Hepatocyte (in vitro differentiated cells): ENCODE measurements at regions not wholly inside any gene's neighbourhood (a gene's known extent, or its start where the extent isn't known, plus 50 kb on each side); places are given as distances from the start of the nearest gene placed in this dataset.

Experiments
- DNase-seq: peaks from one replicate; pipeline ENCODE4 v3.0.0-alpha.2; 2016; ENCODE audit warnings: low spot score
- H2AFZ ChIP-seq: fragments of 200-600 bp; sonication (generic); 2 replicates; pipeline ENCODE4 v1.6.0; 2016; ENCODE audit warnings: antibody characterized with exemption, mild to moderate bottlenecking
- H3K27ac ChIP-seq: fragments of 200-600 bp; sonication (generic); 2 replicates; pipeline ENCODE4 v1.5.1; 2016; ENCODE audit warnings: mild to moderate bottlenecking
- H3K27me3 ChIP-seq: fragments of 200-600 bp; sonication (generic); 2 replicates; pipeline ENCODE4 v1.6.1; 2016
- H3K36me3 ChIP-seq: fragments of 200-600 bp; sonication (generic); replicated peaks from 2 replicates; pipeline ENCODE4 v1.5.1; 2016; ENCODE audit warnings: low read depth; ENCODE audit not compliant: insufficient read depth
- H3K4me1 ChIP-seq: fragments of 200-600 bp; sonication (generic); 2 replicates; pipeline ENCODE4 v1.5.1; 2016; ENCODE audit warnings: mild to moderate bottlenecking, moderate library complexity; ENCODE audit not compliant: insufficient read depth
- H3K4me2 ChIP-seq: fragments of 200-600 bp; sonication (generic); 2 replicates; pipeline ENCODE4 v1.6.0; 2016
- H3K4me3 ChIP-seq: fragments of 200-600 bp; sonication (generic); 2 replicates; pipeline ENCODE4 v1.5.1; 2016; ENCODE audit warnings: mild to moderate bottlenecking
- H3K79me2 ChIP-seq: fragments of 200-600 bp; sonication (generic); 2 replicates; pipeline ENCODE4 v1.6.0; 2017; ENCODE audit warnings: mild to moderate bottlenecking
- H3K9me2 ChIP-seq: fragments of 200-600 bp; sonication (generic); replicated peaks from 2 replicates; pipeline ENCODE4 v1.6.0; 2017; ENCODE audit warnings: mild to moderate bottlenecking; ENCODE audit not compliant: insufficient read depth
- H3K9me3 ChIP-seq: fragments of 200-600 bp; sonication (generic); 2 replicates; pipeline ENCODE4 v1.5.1; 2016; ENCODE audit warnings: low read depth, mild to moderate bottlenecking
- H4K20me1 ChIP-seq: fragments of 200-600 bp; sonication (generic); 2 replicates; pipeline ENCODE4 v1.6.0; 2016; ENCODE audit warnings: mild to moderate bottlenecking; ENCODE audit not compliant: insufficient read depth, poor library complexity, severe bottlenecking
- CTCF ChIP-seq: fragments of 200-600 bp; sonication (generic); IDR thresholded peaks from 2 replicates; pipeline ENCODE4 v1.5.1; 2016; ENCODE audit warnings: antibody characterized with exemption, mild to moderate bottlenecking; ENCODE audit not compliant: poor library complexity
- EZH2 ChIP-seq: fragments of 200-600 bp; sonication (generic); IDR thresholded peaks from 2 replicates; pipeline ENCODE4 v1.6.1; 2016; ENCODE audit warnings: antibody characterized with exemption, mild to moderate bottlenecking, borderline replicate concordance
- EZH2phosphoT487 ChIP-seq: fragments of 200-600 bp; sonication (generic); IDR thresholded peaks from one replicate; pipeline ENCODE4 v1.6.1; 2018; ENCODE audit warnings: antibody characterized with exemption, mild to moderate bottlenecking, low read depth, moderate library complexity; ENCODE audit not compliant: unreplicated experiment, severe bottlenecking
- WGBS: methylation state at CpG from one replicate; pipeline ENCODE4 v1.1.6; 2016; ENCODE audit warnings: low lambda C conversion rate; ENCODE audit errors: missing lambda C conversion rate; 5-methylcytosine and 5-hydroxymethylcytosine counted together

GRCh38 chr21:35294231-35294898, 245.3 kb upstream of the RUNX1 start:
- DNase-seq: peak; percentile 31
- no peaks in the 10 kb centered on the region for H3K27me3 ChIP-seq
- H3K36me3 ChIP-seq: no peaks in the 10 kb centered on the region
- peak overlapping the region; percentile 13 for H2AFZ ChIP-seq
- WGBS: 34% methylated on average over 16 of the region's 16 CpGs
- peaks cover 5% of the 10 kb centered on the region for H3K4me1 ChIP-seq
- peak overlapping the region; percentile 34 for H3K27ac ChIP-seq
- H3K9me3 ChIP-seq: no peaks in the 10 kb centered on the region
- no peak for TF ChIP-seq EZH2
- TF ChIP-seq EZH2phosphoT487: no peak
- no peak for TF ChIP-seq CTCF
- H3K9me2 ChIP-seq: no peaks in the 10 kb centered on the region
- no peaks in the 10 kb centered on the region for H3K79me2 ChIP-seq
- H3K4me3 ChIP-seq: no peak overlapping the region
- no peaks in the 10 kb centered on the region for H4K20me1 ChIP-seq
- peak overlapping the region; percentile 41 for H3K4me2 ChIP-seq

GRCh38 chr21:35291973-35292627, 243.0 kb upstream of the RUNX1 start:
- DNase-seq: no peak
- H3K79me2 ChIP-seq: no peaks in the 10 kb centered on the region
- no peak overlapping the region for H3K4me2 ChIP-seq
- H3K4me1 ChIP-seq: peaks cover 5% of the 10 kb centered on the region
- no peak for TF ChIP-seq CTCF
- no peak for TF ChIP-seq EZH2
- no peak for TF ChIP-seq EZH2phosphoT487
- H3K36me3 ChIP-seq: no peaks in the 10 kb centered on the region
- H4K20me1 ChIP-seq: no peaks in the 10 kb centered on the region
- H3K27ac ChIP-seq: no peak overlapping the region
- H2AFZ ChIP-seq: no peak overlapping the region
- H3K9me3 ChIP-seq: no peaks in the 10 kb centered on the region
- H3K27me3 ChIP-seq: no peaks in the 10 kb centered on the region
- H3K4me3 ChIP-seq: no peak overlapping the region
- H3K9me2 ChIP-seq: no peaks in the 10 kb centered on the region
- 86% methylated on average over 3 of the region's 3 CpGs for WGBS

- Histone ChIP-seq H2AFZ (no peak overlapping the region), H3K4me2 (no peak overlapping the region), H3K27ac (no peak overlapping the region), H3K4me3 (no peak overlapping the region), H3K9me3 (no peaks in the 10 kb centered on the region), H3K9me2 (no peaks in the 10 kb centered on the region), H3K36me3 (no peaks in the 10 kb centered on the region), H3K4me1 (peaks cover 5% of the 10 kb centered on the region), H3K79me2 (no peaks in the 10 kb centered on the region), H3K27me3 (no peaks in the 10 kb centered on the region), H4K20me1 (no peaks in the 10 kb centered on the region)
- 82% methylated on average over 3 of the region's 3 CpGs for WGBS
- no peak for DNase-seq
- TF ChIP-seq EZH2phosphoT487 (no peak), CTCF (no peak), EZH2 (no peak)
These were observed 241.9 kb upstream of the RUNX1 start for GRCh38 chr21:35291034-35291433.
